A673 (cell line): ENCODE measurements at regions not wholly inside any gene's neighbourhood (a gene's known extent, or its start where the extent isn't known, plus 50 kb on each side); places are given as distances from the start of the nearest gene placed in this dataset.

ENCODE experiments used
- BruUV-seq: library from RNA; stranded (reverse); fragments of 400-500 nt; replicated peaks from 2 replicates; lab custom pipeline; 2021; lab: Mats Ljungman, UMichigan
- CTCF ChIA-PET: fragments of 300-600 bp; sonication (Branson Sonifier 250); formaldehyde crosslinking; loops from one replicate; lab custom pipeline; 2022; ENCODE audit warnings: antibody characterized with exemption; lab: Charles Lee
- POLR2A ChIA-PET: fragments of 300-600 bp; sonication (Branson Sonifier 250); formaldehyde crosslinking; loops from one replicate; lab custom pipeline; 2022; ENCODE audit warnings: antibody characterized with exemption; ENCODE audit not compliant: low non-redundant PET; lab: Charles Lee
- DNase-seq: peaks from one replicate; pipeline ENCODE4 v3.0.0-alpha.2; 2015; ENCODE audit warnings: low spot score
- H3K27ac ChIP-seq: fragments of 200-600 bp; sonication (generic); 2 replicates; pipeline ENCODE4 v1.5.1; 2016; ENCODE audit warnings: mixed run types, low read depth, mild to moderate bottlenecking, mixed read lengths, antibody characterized with exemption, low read length; ENCODE audit not compliant: poor library complexity, severe bottlenecking
- H3K27me3 ChIP-seq: fragments of 200-600 bp; sonication (generic); replicated peaks from 2 replicates; pipeline ENCODE4 v1.6.1; 2017; ENCODE audit warnings: mixed run types, low read depth, mild to moderate bottlenecking, mixed read lengths, antibody characterized with exemption, low read length; ENCODE audit not compliant: insufficient read depth, poor library complexity
- H3K36me3 ChIP-seq: fragments of 200-600 bp; sonication (generic); 2 replicates; pipeline ENCODE4 v1.6.1; 2016; ENCODE audit warnings: mixed run types, mild to moderate bottlenecking, mixed read lengths, antibody characterized with exemption, low read length; ENCODE audit not compliant: insufficient read depth, poor library complexity, severe bottlenecking
- H3K4me1 ChIP-seq: fragments of 200-600 bp; sonication (generic); 2 replicates; pipeline ENCODE4 v1.6.1; 2017; ENCODE audit warnings: mixed run types, mild to moderate bottlenecking, mixed read lengths, antibody characterized with exemption, low read length; ENCODE audit not compliant: insufficient read depth, poor library complexity, severe bottlenecking
- H3K4me3 ChIP-seq: fragments of 200-600 bp; sonication (generic); 2 replicates; pipeline ENCODE4 v1.5.1; 2016; ENCODE audit warnings: low read depth, mixed run types, mild to moderate bottlenecking, mixed read lengths, low read length; ENCODE audit not compliant: poor library complexity, severe bottlenecking
- H3K9me3 ChIP-seq: fragments of 200-600 bp; sonication (generic); 2 replicates; pipeline ENCODE4 v1.6.1; 2016; ENCODE audit warnings: mixed run types, low read depth, mild to moderate bottlenecking, mixed read lengths, antibody characterized with exemption, low read length; ENCODE audit not compliant: poor library complexity, severe bottlenecking
- EZH2 ChIP-seq: fragments of 200-600 bp; sonication (generic); IDR thresholded peaks from 2 replicates; pipeline ENCODE4 v1.6.1; 2017; ENCODE audit warnings: borderline replicate concordance, low read depth, mild to moderate bottlenecking, mixed read lengths, antibody characterized with exemption, low read length; ENCODE audit not compliant: poor library complexity, severe bottlenecking
- intact Hi-C: fragments of 100-400 bp; cut with micrococcal nuclease; formaldehyde crosslinking; loops from one replicate; pipeline ENCODE4 v1.10.0; 2022; ENCODE audit not compliant: unreplicated experiment
- TF ChIP-seq, protein P1 (sequence below): fragments of 300-800, 200-600 bp; sonication (generic); conservative IDR thresholded peaks from 2 replicates; pipeline ENCODE4 v1.5.1; 2017; ENCODE audit warnings: low read depth, mild to moderate bottlenecking, antibody characterized with exemption, low read length, moderate library complexity, mixed read lengths

DNA sequence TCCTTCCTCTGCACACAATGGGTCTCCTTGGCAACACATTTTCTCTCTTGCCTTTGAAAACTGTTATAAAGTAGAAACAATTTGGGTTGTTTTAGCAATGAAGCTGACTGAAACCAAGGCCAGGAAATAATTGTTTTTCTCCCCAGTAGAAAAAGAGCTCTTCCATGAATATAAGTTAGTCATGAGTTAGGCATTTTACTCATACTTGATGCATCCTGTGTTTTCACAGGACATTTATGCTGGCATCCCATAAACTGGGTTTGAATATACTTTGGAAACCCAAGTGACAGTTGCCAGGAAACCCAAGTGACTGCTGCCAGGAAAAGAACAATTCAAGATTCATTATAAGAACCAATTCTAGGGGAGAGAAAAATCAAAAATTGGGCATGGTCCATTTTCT is 128.6 kb upstream of the NPY2R start:
- Histone ChIP-seq H3K4me1 (no peaks in the 10 kb centered on the region), H3K9me3 (no peaks in the 10 kb centered on the region), H3K4me3 (no peak overlapping the region), H3K27ac (no peak overlapping the region), H3K36me3 (no peaks in the 10 kb centered on the region), H3K27me3 (no peaks in the 10 kb centered on the region)
- BruUV-seq = no TSS peak
- ChIA-PET POLR2A (no interaction called here), CTCF (no interaction called here)
- no peak for TF ChIP-seq EZH2
- TF ChIP-seq, protein P1, sequence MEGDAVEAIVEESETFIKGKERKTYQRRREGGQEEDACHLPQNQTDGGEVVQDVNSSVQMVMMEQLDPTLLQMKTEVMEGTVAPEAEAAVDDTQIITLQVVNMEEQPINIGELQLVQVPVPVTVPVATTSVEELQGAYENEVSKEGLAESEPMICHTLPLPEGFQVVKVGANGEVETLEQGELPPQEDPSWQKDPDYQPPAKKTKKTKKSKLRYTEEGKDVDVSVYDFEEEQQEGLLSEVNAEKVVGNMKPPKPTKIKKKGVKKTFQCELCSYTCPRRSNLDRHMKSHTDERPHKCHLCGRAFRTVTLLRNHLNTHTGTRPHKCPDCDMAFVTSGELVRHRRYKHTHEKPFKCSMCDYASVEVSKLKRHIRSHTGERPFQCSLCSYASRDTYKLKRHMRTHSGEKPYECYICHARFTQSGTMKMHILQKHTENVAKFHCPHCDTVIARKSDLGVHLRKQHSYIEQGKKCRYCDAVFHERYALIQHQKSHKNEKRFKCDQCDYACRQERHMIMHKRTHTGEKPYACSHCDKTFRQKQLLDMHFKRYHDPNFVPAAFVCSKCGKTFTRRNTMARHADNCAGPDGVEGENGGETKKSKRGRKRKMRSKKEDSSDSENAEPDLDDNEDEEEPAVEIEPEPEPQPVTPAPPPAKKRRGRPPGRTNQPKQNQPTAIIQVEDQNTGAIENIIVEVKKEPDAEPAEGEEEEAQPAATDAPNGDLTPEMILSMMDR = no peak
- DNase-seq = no peak
- intact Hi-C loops = no loop called here

DNA sequence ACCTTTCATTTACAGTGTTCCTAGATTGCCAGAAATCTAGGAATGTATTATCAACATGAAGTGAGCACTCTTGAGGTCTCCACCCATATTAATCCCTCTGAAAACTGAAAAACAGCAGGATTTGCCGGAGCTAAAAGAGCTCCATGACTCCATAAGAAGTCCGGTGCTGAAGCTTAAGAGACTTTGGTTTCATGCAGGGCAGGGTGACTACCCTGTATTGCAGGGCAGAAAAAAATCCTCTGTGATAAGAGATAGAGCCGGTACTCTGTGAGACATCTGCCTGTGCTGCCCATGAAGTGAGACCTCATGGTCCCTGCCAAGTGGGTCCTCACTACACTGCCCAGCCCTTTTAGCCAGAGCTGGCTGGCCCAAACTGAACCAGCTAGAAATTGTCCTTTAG is 127.2 kb upstream of the NPY2R start:
- TF ChIP-seq EZH2 = no peak
- TF ChIP-seq, protein P1 = no peak
- CTCF ChIA-PET = no interaction called here
- Histone ChIP-seq H3K27ac (no peak overlapping the region), H3K4me1 (no peaks in the 10 kb centered on the region), H3K9me3 (no peaks in the 10 kb centered on the region), H3K4me3 (no peak overlapping the region), H3K27me3 (no peaks in the 10 kb centered on the region), H3K36me3 (no peaks in the 10 kb centered on the region)
- POLR2A ChIA-PET = no interaction called here
- DNase-seq = no peak
- BruUV-seq = no TSS peak
- intact Hi-C loops = no loop called here

DNA sequence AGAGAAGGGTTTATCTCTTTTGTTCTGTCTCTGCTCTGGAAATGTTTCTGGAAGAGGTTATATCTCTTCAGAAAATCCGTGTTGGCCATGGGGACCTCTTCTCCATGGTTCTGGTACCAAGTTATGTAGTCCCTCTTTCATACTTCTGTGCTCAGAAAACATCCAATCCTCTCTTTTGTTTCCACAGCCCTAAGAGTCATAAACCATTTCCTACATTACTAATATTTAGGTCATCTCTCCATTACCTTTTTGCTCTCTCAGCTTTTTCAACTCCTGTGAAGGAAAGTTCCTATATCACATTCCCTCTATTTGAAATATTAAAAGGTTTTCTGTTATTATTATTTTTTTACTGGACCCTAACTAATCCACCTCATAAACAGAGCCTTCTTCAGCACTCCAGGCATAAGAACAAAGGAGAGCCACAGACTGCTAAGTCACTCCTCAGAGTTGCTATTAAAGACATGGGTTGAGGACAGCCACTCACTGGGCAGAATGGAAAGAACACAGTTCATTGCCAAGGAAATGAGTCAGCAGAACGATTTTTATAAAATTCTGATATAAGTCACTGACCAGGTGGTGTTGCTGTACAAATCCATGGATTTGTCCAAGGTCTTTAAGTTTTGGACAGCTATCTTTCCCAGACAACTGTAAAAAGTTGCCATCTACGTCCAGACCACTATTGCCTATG is 122.4 kb upstream of the NPY2R start:
- H3K36me3 ChIP-seq = no peaks in the 10 kb centered on the region
- ChIA-PET CTCF (no interaction called here), POLR2A (no interaction called here)
- DNase-seq = no peak
- no TSS peak for BruUV-seq
- no peaks in the 10 kb centered on the region for H3K9me3 ChIP-seq
- no peaks in the 10 kb centered on the region for H3K27me3 ChIP-seq
- H3K4me3 ChIP-seq = no peak overlapping the region
- no peaks in the 10 kb centered on the region for H3K4me1 ChIP-seq
- H3K27ac ChIP-seq = no peak overlapping the region
- intact Hi-C loops = no loop called here
- TF ChIP-seq EZH2 = no peak
- TF ChIP-seq, protein P1 = no peak
